NCI-H2029 (cell line): ENCODE measurements at regions not wholly inside any gene's neighbourhood (a gene's known extent, or its start where the extent isn't known, plus 50 kb on each side); places are given as distances from the start of the nearest gene placed in this dataset.
A peak's percentile ranks its signal among the peaks of the same experiment; 100 is the strongest.

Experiments
- DNase-seq: peaks from one replicate; lab custom pipeline; 2025; lab: John Stamatoyannopoulos, UW

- no peak for DNase-seq
Measured at GRCh38 chr12:85352016-85352415, 72.0 kb downstream of the ALX1 start.

DNA sequence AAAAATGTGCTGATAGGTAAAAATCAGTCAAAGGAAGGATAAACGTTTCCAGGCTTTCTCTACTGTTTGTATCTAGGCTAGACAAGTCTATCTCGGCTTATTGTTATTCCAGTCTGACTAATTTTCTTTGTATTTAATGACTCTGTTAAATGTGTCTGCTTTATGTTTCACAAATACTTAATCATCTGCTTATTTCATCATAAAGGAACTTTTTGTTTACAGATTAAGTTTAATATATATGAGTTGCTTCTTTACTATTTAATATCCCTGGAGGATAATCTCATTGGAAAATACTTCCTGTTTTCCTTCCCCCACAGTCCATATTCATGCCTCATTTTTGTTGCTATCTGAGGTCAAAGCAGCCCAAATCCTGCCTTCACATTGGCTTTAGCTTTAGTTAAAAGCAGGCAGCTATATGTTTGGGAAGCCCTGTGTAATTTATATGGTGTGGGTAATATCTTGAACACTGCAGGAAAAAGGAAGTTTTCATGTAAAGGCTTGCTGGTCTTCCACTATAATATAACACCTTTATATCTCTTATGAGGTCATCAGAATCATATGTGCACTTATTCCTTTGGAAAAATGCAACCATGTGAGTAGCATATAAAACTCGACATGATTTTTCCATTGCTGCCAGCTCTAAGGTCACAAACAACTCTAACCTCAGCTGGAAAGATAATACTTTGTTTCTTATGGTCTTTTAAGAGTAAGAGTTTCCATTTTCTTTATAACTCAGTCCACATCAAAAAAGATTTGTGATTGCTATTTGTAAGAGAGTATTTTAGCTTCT, 76.8 kb downstream of the ALX1 start:
- no peak for DNase-seq

DNA sequence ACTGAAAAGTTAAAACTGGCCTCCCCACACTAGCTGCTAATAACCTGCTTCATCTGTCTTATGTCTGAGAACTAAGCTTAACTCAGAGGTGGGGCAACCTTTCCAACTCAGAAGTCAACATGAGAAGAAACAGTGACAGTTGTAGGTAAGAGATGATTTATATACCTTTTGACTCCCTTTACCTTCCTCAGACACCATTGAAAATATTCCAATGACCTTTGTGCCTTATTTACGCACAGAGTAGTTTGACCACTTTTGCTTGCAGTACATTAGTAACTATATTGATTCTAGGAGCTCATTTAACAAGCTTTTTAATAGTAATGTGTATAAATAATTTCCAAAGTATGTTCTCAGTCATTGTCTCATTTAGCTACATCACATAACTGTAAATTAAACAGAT, 77.6 kb downstream of the ALX1 start:
- DNase-seq = no peak

DNA sequence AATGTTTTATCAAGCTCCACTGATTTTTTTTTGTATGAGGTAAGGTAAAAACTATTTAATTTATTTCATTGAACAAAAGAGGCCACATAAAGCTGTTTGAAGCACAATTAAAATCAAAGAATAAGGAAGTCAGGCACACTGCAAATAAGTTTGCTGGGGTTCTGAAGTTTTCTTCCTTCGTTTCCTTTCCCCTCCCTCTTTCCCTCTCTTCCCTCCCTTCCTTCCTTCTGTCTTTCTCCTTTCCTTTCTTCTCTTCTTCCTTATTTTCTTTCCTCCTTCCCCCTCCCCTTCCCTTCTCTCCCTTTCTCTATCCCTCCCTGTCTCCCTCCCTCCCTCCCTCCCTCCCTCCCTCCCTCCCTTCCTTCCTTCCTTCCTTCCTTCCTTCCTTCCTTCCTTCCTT, 78.7 kb downstream of the ALX1 start:
- DNase-seq = no peak

- DNase-seq = no peak
Measured at GRCh38 chr12:85363382-85364190, 83.6 kb downstream of the ALX1 start.

DNA sequence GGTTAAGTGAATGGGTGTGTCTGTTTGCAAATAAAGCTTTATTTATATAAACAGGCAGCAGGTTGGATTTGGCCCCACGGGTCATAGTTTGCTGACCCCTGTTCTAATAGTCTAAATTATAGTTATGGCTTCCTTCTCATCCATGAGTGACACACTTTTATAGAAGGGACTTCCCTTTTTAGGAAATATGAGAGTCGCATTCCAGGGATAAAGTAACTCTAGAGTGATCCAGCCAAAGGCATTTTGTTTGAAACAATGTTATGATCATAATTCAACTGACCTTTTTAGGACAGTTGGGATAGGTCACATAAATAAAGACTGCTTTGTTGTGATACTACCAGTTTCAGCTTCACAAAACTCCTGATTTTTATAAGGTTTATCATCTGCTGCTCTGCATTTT, 87.9 kb downstream of the ALX1 start:
- DNase-seq = no peak

DNA sequence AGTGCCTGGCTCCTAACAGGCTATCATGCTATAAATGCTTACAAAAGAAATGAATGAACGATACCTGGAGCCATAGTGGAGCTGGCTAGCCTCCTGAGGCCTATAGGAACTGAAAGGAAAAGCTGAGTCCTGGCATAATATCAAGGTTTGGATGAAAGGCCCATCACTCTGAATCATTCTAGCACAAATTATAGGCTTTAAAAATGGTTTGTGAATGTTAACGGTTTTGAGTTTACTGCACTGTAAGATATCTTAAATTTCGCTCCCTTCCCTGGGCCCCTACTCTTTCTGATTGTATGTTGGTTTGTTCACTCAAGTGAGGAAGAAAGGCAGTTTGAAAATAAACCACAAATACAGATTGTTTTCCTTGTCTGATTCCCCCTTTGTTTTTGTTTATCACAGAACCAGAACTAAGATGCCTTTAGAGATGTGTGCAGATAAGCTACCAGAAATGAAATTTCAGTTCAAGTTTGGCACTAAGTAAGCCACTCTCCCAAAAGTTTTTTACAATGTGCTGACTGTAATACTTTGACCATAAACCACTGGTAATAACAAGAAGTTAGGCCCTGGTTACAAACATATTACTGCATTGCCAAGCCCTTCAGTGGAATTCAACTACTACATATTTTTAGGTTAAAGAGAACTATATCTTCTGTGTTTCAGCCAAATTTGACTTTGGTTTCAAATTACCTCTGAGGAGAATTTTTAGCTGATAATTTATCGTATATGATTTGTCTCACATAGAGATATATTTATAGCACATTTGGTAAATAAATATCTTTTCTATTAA, 89.5 kb downstream of the ALX1 start:
- DNase-seq = no peak

DNA sequence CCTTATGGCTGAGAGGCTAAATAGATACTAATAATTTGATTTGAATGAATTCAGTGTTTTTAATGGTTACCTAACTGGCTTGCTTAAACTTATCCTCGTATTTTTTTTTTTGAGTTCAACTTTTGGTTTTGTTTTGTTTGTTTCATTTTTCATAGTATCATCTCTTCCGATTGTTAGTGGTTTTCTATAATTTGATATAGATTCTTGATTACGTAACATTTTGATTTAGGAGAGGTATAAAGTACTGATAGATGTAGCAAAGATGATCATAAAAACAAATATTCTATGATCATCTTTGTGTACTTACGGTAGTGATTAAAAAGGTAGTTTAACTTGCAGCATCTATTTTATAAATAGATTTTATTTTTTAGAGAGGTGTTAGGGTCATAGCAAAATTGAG, 93.0 kb downstream of the ALX1 start:
- DNase-seq = no peak

DNA sequence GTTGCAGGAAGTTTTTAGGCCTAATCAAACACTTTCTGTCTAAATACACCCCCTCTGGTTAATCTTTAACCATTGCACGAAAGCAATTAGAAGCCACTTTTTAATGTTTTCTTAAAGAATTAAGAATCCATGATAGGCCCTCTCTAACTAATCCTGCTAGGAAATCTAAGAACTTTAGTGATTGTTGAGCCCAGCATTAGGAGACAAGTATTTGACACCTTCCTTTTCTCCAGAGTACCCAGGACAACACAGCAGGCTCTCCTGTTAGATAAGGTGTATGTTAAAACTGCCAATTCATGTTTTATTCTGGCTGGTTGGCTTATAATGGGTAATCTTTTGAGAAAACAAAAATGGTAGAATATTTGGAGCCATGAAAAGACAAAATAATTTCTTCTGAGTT, 95.0 kb downstream of the ALX1 start:
- no peak for DNase-seq

GRCh38 chr12:85385406-85385805, 105.4 kb downstream of the ALX1 start:
- no peak for DNase-seq

GRCh38 chr12:85390266-85390665, 110.2 kb downstream of the ALX1 start:
- DNase-seq = peak; percentile 13

DNA sequence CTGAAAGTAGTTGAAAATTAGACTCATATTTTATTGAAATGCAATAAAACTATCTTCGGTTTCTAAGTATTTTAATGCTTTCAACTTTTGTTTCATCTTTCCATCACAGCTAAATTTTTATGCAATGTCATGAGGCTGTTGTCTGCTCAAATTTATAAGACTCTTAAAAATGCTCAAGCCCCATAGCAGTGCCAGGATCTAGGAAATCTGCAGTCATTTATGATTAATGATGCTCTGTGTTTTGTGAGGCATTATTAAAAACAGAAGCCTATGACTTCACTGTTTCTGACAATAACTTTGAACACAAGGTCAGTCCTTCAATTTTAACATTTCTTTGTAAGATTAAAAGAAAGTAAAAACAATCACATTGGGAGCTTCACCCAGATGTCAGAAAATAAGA, 112.5 kb downstream of the ALX1 start:
- no peak for DNase-seq

- DNase-seq = no peak
Measured at GRCh38 chr12:85393606-85394005, 113.6 kb downstream of the ALX1 start.

DNA sequence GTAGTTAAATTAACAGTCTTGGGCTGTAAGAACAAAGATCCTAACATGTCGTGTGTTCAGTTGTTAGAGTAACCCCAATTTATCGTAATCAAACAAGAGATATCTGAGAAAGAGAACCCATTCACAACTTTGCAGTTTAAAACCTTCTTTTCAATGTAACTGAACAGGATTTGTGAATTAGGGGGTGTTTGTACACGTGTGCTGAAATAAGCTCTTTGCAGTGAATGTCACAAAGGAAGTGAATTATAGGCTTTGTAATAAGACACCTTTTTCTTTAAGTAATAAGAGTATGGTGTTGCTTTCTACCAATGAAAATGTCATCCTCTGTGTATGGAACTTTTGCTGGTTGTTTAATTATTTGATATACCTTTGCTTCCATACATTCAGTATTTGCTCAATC, 114.0 kb downstream of the ALX1 start:
- no peak for DNase-seq

GRCh38 chr12:85394809-85395208, 114.8 kb downstream of the ALX1 start:
- no peak for DNase-seq

DNA sequence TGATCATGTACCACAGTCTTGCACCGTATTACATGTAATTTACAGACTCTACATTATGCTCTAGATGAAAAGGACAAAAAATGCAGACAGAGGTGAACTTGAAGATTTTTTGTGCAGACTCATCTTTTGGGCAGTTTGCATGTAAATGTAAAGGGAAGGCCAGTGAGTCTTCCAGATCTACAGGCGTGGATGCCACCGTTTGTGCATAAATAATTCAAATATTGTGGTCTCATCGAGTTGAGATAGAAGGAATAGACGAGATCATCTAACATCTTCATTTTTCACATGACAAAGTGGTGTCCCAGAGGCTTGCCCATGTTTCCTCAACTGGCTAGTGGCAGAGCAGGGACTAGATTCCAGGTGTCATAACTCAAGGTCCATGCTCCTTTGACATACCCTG, 125.2 kb downstream of the ALX1 start:
- DNase-seq = no peak

GRCh38 chr12:85405781-85406522, 125.9 kb downstream of the ALX1 start:
- no peak for DNase-seq

DNA sequence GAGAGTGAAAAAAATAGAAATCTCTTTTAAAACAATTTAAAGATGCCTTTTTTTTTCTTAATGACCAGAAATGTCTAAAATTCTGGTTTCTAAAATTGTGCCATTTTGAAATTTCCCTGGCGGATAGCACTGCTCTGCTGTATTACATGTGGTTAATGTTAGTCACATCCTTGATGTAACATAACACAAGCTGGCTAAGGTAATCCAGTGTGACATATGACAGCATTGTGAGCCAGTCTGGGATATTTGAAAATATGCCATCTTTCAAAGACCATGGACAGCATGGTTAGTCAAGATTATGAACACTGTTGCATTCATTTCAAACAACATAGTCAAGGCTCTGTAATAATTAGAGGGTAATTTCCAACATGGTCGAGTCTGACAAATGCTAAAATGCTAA, 133.2 kb downstream of the ALX1 start:
- no peak for DNase-seq

DNA sequence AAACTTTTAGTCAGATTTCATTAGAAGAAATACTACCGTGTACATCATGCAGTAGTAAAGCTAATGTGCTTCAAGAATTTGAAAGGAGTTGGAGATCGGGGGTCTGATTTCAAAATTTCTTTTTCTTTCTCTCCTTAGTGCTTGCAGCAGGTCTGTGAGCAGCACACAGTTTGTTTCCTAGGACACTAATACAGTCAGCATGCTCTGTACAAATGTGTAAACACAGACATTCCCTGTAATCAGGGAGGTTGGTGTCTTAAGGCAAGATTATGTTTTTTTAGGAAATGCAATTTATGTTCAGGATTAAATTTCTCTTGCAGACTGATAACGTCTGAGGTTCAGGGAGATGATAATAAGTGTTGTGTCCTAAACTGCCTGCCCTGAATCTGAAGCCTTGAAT, 142.7 kb downstream of the ALX1 start:
- DNase-seq = no peak

GRCh38 chr12:85423947-85424346, 143.9 kb downstream of the ALX1 start:
- DNase-seq = no peak

DNA sequence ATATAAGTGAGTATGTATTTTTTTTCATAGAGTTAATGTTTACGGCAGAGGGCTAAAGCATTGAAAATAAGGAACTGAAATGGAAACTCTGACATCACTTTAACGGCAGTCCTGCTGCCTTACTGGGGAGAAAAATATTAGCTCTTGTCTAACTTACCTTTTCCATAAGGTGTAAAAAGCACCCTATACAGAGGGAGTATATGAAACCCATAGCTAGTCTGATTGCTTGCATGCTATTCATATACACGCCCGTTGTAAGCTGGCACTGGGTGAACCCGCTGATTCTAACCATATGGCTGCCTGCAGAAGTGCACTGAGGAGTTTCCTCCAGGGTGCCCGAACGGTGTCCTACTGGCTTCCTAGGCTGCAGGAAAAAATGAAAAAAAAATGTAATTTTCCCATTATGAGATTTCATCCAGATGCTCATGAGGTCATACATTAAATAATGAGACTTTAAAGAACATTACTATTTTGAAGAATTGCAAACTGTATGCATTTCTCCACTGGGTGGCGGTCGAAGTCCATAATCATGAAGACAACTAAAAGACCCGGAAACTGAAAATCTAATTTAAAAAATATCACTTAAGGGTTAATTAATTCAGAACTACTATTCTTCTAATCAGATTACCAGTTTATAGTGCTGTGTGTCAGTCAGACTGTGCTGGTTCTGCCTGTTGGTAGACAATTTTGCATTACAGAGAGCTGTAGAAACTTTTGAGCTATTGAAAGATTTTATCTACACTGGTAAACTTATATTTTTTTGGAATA, 144.7 kb downstream of the ALX1 start:
- no peak for DNase-seq

- DNase-seq = no peak
Measured at GRCh38 chr12:85425349-85425612, 145.3 kb downstream of the ALX1 start.
